ENCODE measurements at regions not wholly inside any gene's neighbourhood (a gene's known extent, or its start where the extent isn't known, plus 50 kb on each side); places are given as distances from the start of the nearest gene placed in this dataset.
"Not testable (repeated sequence)": the region's sequence is repeated elsewhere in the genome, so short reads cannot be mapped to it uniquely, and the experiment has no call there.

- H3K27me3 ChIP-seq (ENCODE audit: control insufficient read depth in 1 of 2, insufficient read depth in 2 of 2, low read length in 2 of 2); H3K9me3 ChIP-seq (ENCODE audit: low read length); H3K27ac ChIP-seq (ENCODE audit: low read depth, low read length); H3K4me1 ChIP-seq (ENCODE audit: insufficient read depth, low read length); H3K36me3 ChIP-seq (ENCODE audit: insufficient read depth, low read length); H3K4me3 ChIP-seq (ENCODE audit: low read depth in 1 of 2, low read length in 2 of 2); H3K9ac ChIP-seq (ENCODE audit: low read length): not testable (repeated sequence)
Measured at GRCh38 chr2:242119682-242120081, 250.2 kb downstream of the RTP5 start.

GRCh38 chr2:242130682-242131081 is 261.2 kb downstream of the RTP5 start:
- H3K27ac ChIP-seq (ENCODE audit: low read depth, low read length); H3K27me3 ChIP-seq (ENCODE audit: control insufficient read depth in 1 of 2, insufficient read depth in 2 of 2, low read length in 2 of 2); H3K36me3 ChIP-seq (ENCODE audit: insufficient read depth, low read length); H3K9me3 ChIP-seq (ENCODE audit: low read length); H3K4me1 ChIP-seq (ENCODE audit: insufficient read depth, low read length); H3K4me3 ChIP-seq (ENCODE audit: low read depth in 1 of 2, low read length in 2 of 2); H3K9ac ChIP-seq (ENCODE audit: low read length): not testable (repeated sequence)

GRCh38 chr2:242159921-242160320 is 290.4 kb downstream of the RTP5 start:
- not testable (repeated sequence) for H3K27ac ChIP-seq (ENCODE audit: low read depth, low read length); H3K36me3 ChIP-seq (ENCODE audit: insufficient read depth, low read length); H3K4me3 ChIP-seq (ENCODE audit: low read depth in 1 of 2, low read length in 2 of 2); H3K4me1 ChIP-seq (ENCODE audit: insufficient read depth, low read length); H3K27me3 ChIP-seq (ENCODE audit: control insufficient read depth in 1 of 2, insufficient read depth in 2 of 2, low read length in 2 of 2); H3K9me3 ChIP-seq (ENCODE audit: low read length); H3K9ac ChIP-seq (ENCODE audit: low read length)

- not testable (repeated sequence) for H3K9ac ChIP-seq (ENCODE audit: low read length); H3K9me3 ChIP-seq (ENCODE audit: low read length); H3K36me3 ChIP-seq (ENCODE audit: insufficient read depth, low read length); H3K4me1 ChIP-seq (ENCODE audit: insufficient read depth, low read length); H3K27me3 ChIP-seq (ENCODE audit: control insufficient read depth in 1 of 2, insufficient read depth in 2 of 2, low read length in 2 of 2); H3K4me3 ChIP-seq (ENCODE audit: low read depth in 1 of 2, low read length in 2 of 2); H3K27ac ChIP-seq (ENCODE audit: low read depth, low read length)
Measured at GRCh38 chr2:242165115-242165514, 295.6 kb downstream of the RTP5 start.

- not testable (repeated sequence) for H3K27ac ChIP-seq (ENCODE audit: low read depth, low read length)
Measured at GRCh38 chr2:242171290-242171689, 301.8 kb downstream of the RTP5 start.

More at GRCh38 chr2:242171290-242171689, 301.8 kb downstream of the RTP5 start:
- H3K9me3 ChIP-seq (ENCODE audit: low read length); H3K4me3 ChIP-seq (ENCODE audit: low read depth in 1 of 2, low read length in 2 of 2); H3K27me3 ChIP-seq (ENCODE audit: control insufficient read depth in 1 of 2, insufficient read depth in 2 of 2, low read length in 2 of 2); H3K36me3 ChIP-seq (ENCODE audit: insufficient read depth, low read length); H3K9ac ChIP-seq (ENCODE audit: low read length); H3K4me1 ChIP-seq (ENCODE audit: insufficient read depth, low read length): not testable (repeated sequence)
